Fibroblast of skin of right biceps (primary cell): ENCODE measurements at regions not wholly inside any gene's neighbourhood (a gene's known extent, or its start where the extent isn't known, plus 50 kb on each side); places are given as distances from the start of the nearest gene placed in this dataset.
A peak's percentile ranks its signal among the peaks of the same experiment; 100 is the strongest.
"Not testable (repeated sequence)": the region's sequence is repeated elsewhere in the genome, so short reads cannot be mapped to it uniquely, and the experiment has no call there.

Experiments
- DNase-seq: peaks from one replicate; pipeline ENCODE4 v3.0.0-alpha.2; 2013

- DNase-seq, result no peak
Measured at GRCh38 chr2:113838744-113839444, 51.0 kb upstream of the ACTR3 start.

GRCh38 chr2:113838277-113838676 is 51.6 kb upstream of the ACTR3 start:
- no peak for DNase-seq

- no peak for DNase-seq
Measured at GRCh38 chr2:113834051-113834730, 55.7 kb upstream of the ACTR3 start.

- no peak for DNase-seq
Measured at GRCh38 chr2:113832795-113833290, 57.0 kb upstream of the ACTR3 start.

- no peak for DNase-seq
Measured at GRCh38 chr2:113831161-113831560, 58.7 kb upstream of the ACTR3 start.

- no peak for DNase-seq
Measured at GRCh38 chr2:113829761-113830160, 60.1 kb upstream of the ACTR3 start.

- no peak for DNase-seq
Measured at GRCh38 chr2:113829270-113829669, 60.6 kb upstream of the ACTR3 start.

- no peak for DNase-seq
Measured at GRCh38 chr2:113828049-113828742, 61.7 kb upstream of the ACTR3 start.

- no peak for DNase-seq
Measured at GRCh38 chr2:113827426-113827825, 62.5 kb upstream of the ACTR3 start.

- no peak for DNase-seq
Measured at GRCh38 chr2:113826346-113827285, 63.3 kb upstream of the ACTR3 start.

- no peak for DNase-seq
Measured at GRCh38 chr2:113823716-113824595, 65.9 kb upstream of the ACTR3 start.

GRCh38 chr2:113822087-113822815 is 65.8 kb upstream of the SLC35F5 start:
- DNase-seq, result no peak

- peak; percentile 93 for DNase-seq
Measured at GRCh38 chr2:113818382-113818951, 62.0 kb upstream of the SLC35F5 start.

- not testable (repeated sequence) for DNase-seq
Measured at GRCh38 chr2:113813396-113813795, 57.0 kb upstream of the SLC35F5 start.

- no peak for DNase-seq
Measured at GRCh38 chr2:113812204-113812603, 55.8 kb upstream of the SLC35F5 start.

- DNase-seq, result no peak
Measured at GRCh38 chr2:113809076-113809736, 52.8 kb upstream of the SLC35F5 start.

GRCh38 chr2:113807721-113808120 is 51.3 kb upstream of the SLC35F5 start:
- DNase-seq, result no peak

GRCh38 chr2:113806217-113806913 is 49.9 kb upstream of the SLC35F5 start:
- no peak for DNase-seq
